Stimulated activated naive CD4-positive, alpha-beta T cell treated with Interleukin-2 at 50 U/mL for 16 hours (primary cell): ENCODE measurements at regions not wholly inside any gene's neighbourhood (a gene's known extent, or its start where the extent isn't known, plus 50 kb on each side); places are given as distances from the start of the nearest gene placed in this dataset.
"Not testable (repeated sequence)": the region's sequence is repeated elsewhere in the genome, so short reads cannot be mapped to it uniquely, and the experiment has no call there.

ENCODE experiments used
- DNase-seq: peaks from one replicate; lab custom pipeline; 2025; lab: John Stamatoyannopoulos, UW

DNA sequence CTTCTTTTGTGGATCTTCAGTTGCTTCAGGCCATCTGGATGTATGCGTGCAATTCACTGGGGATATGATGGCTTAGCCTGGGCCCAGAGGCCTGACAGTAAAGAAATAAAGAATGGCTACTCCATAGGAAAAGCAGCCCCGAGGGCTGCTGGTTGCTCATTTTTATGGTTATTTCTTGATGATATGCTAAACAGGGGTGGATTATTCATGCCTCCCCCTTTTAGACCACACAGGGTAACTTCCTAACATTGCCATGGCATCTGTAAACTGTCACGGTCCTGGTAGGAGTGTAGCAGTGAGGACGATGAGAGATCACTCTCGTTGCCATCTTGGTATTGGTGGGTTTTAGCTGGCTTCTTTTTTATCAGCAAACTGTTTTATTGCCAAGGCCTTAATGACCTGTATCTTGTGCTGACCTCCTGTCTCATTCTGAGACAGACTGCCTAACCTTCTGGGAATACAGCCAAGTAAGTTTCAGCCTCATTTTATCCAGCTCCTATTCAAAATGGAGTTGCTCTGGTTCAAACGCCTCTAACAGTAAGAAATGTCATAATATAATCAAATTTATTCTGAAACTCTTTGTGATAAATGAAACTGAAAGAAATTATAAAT, 60.5 kb downstream of the DSEL start:
- DNase-seq, result no peak

DNA sequence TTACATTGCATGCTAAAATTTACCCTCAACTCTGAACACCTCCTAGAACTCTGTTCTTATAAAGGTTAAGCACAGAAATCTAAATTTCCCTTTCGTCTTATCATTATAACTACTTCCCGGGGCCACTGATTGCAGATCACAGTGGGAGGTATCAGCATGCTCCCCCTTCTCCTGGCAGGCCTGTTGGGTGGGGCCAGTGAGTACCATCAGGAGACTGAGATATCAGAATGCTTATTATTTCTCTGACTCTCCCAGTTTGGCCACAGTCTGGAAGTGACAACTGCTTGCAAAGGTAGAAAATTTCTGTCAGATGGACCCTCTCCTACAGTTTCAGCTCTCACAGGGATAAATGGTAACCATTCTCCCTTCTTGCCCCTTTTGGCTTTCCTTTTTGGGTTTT, 62.6 kb downstream of the DSEL start:
- DNase-seq, result no peak

GRCh38 chr18:67451960-67452359, 64.6 kb downstream of the DSEL start:
- no peak for DNase-seq

DNA sequence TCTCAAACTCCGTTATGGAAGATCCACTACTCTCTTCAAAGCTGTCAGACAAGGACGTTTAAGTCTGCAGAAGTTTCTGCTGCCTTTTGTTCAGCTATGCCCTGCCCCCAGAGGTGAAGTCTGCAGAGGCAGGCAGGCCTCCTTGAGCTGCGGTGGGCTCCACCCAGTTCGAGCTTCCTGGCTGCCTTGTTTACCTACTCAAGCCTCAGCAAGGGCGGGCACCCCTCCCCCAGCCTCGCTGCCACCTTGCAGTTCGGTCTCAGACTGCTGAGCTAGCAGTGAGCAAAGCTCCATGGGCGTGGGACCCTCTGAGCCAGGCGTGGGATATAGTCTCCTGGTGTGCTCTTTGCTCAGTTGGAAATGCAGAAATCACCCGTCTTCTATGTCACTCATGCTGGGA, 65.4 kb downstream of the DSEL start:
- not testable (repeated sequence) for DNase-seq

- no peak for DNase-seq
These were observed 82.5 kb downstream of the DSEL start for GRCh38 chr18:67433971-67434370.

DNA sequence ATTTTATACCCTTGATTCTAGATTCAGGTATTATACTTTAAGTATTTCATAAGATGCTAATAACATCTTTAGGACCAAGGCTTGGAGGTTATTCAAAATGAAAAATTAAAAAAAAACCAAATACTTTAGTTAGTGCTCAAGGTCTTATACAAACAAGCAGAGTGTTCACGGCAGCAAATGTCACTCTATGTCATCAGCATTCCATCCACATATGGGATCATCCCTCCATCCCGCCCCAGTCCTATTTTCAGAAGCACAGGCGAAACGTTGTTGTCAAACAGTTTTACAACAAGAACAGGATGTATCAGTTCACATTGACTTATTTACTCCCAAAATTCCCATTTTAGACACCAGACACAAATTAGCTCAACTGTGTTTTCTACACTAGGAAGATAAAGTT, 83.7 kb downstream of the DSEL start:
- no peak for DNase-seq

GRCh38 chr18:67428805-67429204, 87.7 kb downstream of the DSEL start:
- no peak for DNase-seq

DNA sequence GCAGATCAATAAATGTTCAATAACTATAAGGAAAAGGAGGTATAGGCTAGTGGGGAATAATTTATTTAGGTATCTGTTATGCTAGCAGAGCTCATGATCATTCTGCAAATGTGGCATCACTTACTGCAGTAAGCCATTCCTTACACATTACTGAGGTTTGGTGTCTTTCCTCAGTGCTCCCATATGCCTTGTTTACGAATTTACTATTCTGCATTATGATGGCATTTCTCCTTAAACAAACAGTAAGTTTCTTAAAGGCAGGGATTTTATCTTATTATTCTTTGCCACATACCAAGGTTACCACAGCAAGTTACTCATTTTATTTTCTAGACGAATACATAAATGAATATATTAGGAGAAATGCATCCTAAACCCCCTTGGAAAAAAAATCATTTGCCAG, 88.4 kb downstream of the DSEL start:
- DNase-seq, result no peak

DNA sequence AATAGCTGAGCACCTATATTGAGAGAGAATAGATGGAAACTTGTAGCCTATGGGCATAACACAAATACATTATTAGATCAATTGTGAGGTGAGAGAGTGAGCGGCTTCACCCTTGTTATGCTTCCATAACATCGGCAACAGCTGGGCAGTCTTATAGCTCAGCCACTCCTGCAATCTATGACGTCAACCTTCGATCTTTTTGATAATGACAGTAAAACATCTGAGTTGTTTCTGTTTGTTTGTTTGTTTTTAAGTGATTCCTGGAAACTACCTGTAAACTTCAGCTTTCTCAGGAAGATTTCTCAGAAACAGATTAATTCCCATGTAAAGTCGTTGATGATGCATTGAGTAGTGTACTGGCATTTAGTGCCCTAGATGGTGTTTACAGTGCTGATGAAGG, 90.0 kb downstream of the DSEL start:
- DNase-seq, result no peak

DNA sequence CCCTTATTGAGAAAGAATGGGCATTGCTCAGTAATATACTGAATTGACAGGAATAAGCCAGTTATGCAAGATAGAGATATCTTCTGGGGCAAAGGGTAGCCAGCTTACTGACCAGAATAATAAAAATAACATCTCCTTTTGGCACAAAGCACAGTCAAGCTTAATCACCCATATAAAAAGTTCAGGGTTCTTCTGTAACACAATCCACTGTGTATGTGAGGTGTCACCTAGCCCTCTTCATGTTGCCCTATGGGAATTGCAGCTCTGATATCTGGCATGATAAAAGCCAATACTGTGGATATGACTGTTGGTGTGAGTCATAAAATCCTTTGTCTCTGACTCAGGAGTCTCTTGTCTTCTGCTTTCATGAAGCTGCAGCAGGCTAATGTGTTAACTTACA, 90.8 kb downstream of the DSEL start:
- no peak for DNase-seq

- no peak for DNase-seq
These were observed 94.9 kb downstream of the DSEL start for GRCh38 chr18:67421651-67422050.

- DNase-seq, result peak; percentile 0
These were observed 98.5 kb downstream of the DSEL start for GRCh38 chr18:67417864-67418523.

DNA sequence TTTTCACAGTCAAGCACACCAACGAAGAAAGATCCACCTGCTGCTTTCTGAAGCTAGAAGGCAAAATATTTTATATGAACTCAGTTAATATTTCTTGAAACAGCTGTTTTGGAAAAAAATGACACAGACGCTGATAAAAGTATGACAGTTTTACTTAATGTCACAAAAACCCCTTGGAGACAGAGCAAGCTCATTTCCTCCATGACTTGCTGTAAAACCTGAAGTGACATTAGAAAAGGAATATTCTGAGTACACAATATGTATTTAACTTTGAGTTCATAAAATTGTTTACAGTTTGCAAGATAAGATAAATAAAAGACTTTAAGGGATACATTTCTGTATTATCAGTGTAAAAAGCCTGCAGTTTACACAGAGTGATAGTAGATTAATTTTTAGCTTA, 105.4 kb downstream of the DSEL start:
- DNase-seq, result no peak

- DNase-seq, result no peak
These were observed 106.1 kb downstream of the DSEL start for GRCh38 chr18:67410075-67411070.

DNA sequence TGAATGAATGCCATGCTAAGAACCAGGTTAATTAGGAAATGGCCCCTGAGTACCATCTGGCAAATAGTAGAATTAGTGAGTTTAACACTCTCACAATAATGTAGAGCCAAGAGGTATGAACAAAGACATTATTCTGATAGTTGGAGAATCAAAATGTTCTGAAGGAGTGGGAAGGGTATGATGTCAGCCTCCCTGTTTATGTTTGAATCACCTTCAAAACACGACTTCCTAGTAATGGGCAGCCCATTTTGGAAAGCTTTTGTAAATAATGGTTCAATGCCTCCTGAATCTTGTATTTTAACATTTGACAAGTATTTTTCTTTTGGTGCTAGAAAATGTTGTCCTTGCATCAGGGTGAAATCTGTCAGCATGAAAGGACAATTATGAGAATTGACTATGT, 108.3 kb downstream of the DSEL start:
- no peak for DNase-seq

- no peak for DNase-seq
These were observed 109.8 kb downstream of the DSEL start for GRCh38 chr18:67406714-67407113.

DNA sequence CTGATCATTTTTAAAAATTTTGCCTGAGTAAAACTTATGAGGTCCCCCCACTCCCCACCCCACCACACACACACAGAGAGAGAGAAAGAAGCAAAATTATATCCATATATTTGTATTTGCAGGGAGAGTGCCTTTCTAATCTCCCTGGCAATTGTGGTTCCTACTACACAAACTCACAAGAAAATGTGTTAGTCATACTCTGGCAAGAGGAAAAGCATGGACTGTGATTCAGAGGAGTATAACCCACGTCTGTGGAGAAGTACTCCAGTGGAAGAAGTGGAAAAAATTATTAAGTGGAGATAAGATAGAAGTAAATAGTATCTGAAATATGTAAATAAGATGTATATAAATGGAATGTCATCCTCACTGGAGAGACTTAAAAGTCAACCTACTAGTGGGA, 114.0 kb downstream of the DSEL start:
- DNase-seq, result no peak

- no peak for DNase-seq
These were observed 115.9 kb downstream of the DSEL start for GRCh38 chr18:67400502-67401117.

DNA sequence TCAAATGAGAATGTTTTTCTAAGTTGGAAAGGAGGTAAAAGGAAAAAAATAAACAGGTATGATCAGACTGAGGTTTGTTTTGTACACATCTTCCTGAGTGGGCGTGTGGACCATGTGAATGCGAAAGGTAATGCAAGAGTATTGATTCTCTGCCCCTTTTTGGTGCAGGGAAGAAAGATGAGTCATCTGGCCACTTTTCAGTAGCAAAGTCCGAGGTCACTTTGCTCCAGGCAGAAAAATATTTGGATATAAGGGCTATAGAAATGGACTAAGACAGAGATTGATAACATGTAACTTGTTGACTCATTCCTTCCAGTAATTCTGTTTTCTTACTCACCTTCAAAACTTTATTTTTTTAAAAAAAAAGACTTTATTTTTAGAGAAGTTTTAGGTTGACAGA, 130.5 kb downstream of the DSEL start:
- no peak for DNase-seq

GRCh38 chr18:67385455-67385854, 131.1 kb downstream of the DSEL start:
- no peak for DNase-seq

DNA sequence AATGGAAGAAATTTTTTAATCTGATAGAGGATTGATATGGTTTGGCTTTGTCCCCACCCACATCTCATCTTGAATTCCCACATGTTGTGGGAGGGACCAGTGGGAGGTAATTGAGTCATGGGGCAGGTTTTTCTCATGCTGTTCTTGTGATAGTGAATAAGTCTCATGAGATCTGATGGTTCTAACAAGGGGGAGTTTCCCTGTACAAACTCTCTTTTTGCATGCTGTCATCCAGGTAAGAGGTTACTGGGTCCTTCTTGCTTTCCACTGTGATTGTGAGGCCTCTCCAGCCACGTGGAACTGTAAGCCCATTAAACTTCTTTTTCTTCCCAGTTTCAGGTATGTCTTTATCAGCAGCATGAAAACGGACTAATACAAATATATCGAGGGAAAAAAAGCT, 132.5 kb downstream of the DSEL start:
- DNase-seq, result not testable (repeated sequence)

GRCh38 chr18:67381608-67382150, 134.8 kb downstream of the DSEL start:
- DNase-seq, result no peak
